ENCODE measurements at regions not wholly inside any gene's neighbourhood (a gene's known extent, or its start where the extent isn't known, plus 50 kb on each side); places are given as distances from the start of the nearest gene placed in this dataset.

- no peaks in the 10 kb centered on the region for H3K27me3 ChIP-seq (ENCODE audit: insufficient read depth, poor library complexity, severe bottlenecking)
- H3K27ac ChIP-seq (replicated peaks), result no peak overlapping the region
- H3K4me3 ChIP-seq (replicated peaks; ENCODE audit: insufficient read depth, low read length), result no peak overlapping the region
- TF ChIP-seq CTCF (IDR thresholded peaks at IDR 0.05; ENCODE audit: insufficient read depth, low read length) (no peak), POLR2AphosphoS5 (IDR thresholded peaks at IDR 0.05; ENCODE audit: low read depth) (no peak), GABPA (IDR thresholded peaks at IDR 0.05; ENCODE audit: low read depth) (no peak), REST (IDR thresholded peaks at IDR 0.05; ENCODE audit: insufficient replicate concordance, low read depth) (no peak), SPI1 (IDR thresholded peaks at IDR 0.05; ENCODE audit: borderline replicate concordance, low read depth) (no peak)
- DNase-seq (ENCODE audit: low read depth in 1 of 2, low spot score in 1 of 2), result no peak
Measured at GRCh38 chr7:115441033-115441432, 519.1 kb downstream of the MDFIC start.

- no peak for TF ChIP-seq REST (IDR thresholded peaks at IDR 0.05; ENCODE audit: insufficient replicate concordance, low read depth)
- no peak for TF ChIP-seq CTCF (IDR thresholded peaks at IDR 0.05; ENCODE audit: insufficient read depth, low read length)
- TF ChIP-seq POLR2AphosphoS5 (IDR thresholded peaks at IDR 0.05; ENCODE audit: low read depth), result no peak
- no peak for TF ChIP-seq GABPA (IDR thresholded peaks at IDR 0.05; ENCODE audit: low read depth)
- TF ChIP-seq SPI1 (IDR thresholded peaks at IDR 0.05; ENCODE audit: borderline replicate concordance, low read depth), result no peak
- Histone ChIP-seq H3K27me3 (ENCODE audit: insufficient read depth, poor library complexity, severe bottlenecking) (no peaks in the 10 kb centered on the region), H3K27ac (replicated peaks) (no peak overlapping the region), H3K4me3 (replicated peaks; ENCODE audit: insufficient read depth, low read length) (no peak overlapping the region)
- DNase-seq (ENCODE audit: low read depth in 1 of 2, low spot score in 1 of 2), result no peak
Measured at GRCh38 chr7:115435178-115435577, 513.3 kb downstream of the MDFIC start.

- no peak overlapping the region for H3K27ac ChIP-seq (replicated peaks)
- H3K4me3 ChIP-seq (replicated peaks; ENCODE audit: insufficient read depth, low read length), result no peak overlapping the region
- H3K27me3 ChIP-seq (ENCODE audit: insufficient read depth, poor library complexity, severe bottlenecking), result peaks cover 2% of the 10 kb centered on the region
- TF ChIP-seq POLR2AphosphoS5 (IDR thresholded peaks at IDR 0.05; ENCODE audit: low read depth) (no peak), SPI1 (IDR thresholded peaks at IDR 0.05; ENCODE audit: borderline replicate concordance, low read depth) (no peak), CTCF (IDR thresholded peaks at IDR 0.05; ENCODE audit: insufficient read depth, low read length) (no peak), REST (IDR thresholded peaks at IDR 0.05; ENCODE audit: insufficient replicate concordance, low read depth) (no peak), GABPA (IDR thresholded peaks at IDR 0.05; ENCODE audit: low read depth) (no peak)
- no peak for DNase-seq (ENCODE audit: low read depth in 1 of 2, low spot score in 1 of 2)
Measured at GRCh38 chr7:115429918-115430317, 508.0 kb downstream of the MDFIC start.

All from HL-60 (cell line).